ENCODE measurements at regions not wholly inside any gene's neighbourhood (a gene's known extent, or its start where the extent isn't known, plus 50 kb on each side); places are given as distances from the start of the nearest gene placed in this dataset.

- no peak overlapping the region for H3K4me3 ChIP-seq
- peaks cover 0 to 4% of the 10 kb centered on the region in 2 donors for H3K4me1 ChIP-seq
- H3K9me3 ChIP-seq: no peaks in the 10 kb centered on the region
- intact Hi-C loops (cut with DNase I): no loop called here
- no peaks in the 10 kb centered on the region for H3K36me3 ChIP-seq
- no peak for DNase-seq (ENCODE audit: low spot score in 2 of 2)
- no peak for TF ChIP-seq CTCF (IDR thresholded peaks at IDR 0.05)
- no peaks in the 10 kb centered on the region for H3K27me3 ChIP-seq
- no peak overlapping the region for H3K27ac ChIP-seq
These were observed 202.1 kb downstream of the ANKRD60 start for GRCh38 chr20:58026361-58026760.

GRCh38 chr20:58025233-58025632, 203.2 kb downstream of the ANKRD60 start:
- H3K36me3 ChIP-seq: no peaks in the 10 kb centered on the region
- intact Hi-C loops (cut with DNase I): no loop called here
- no peak overlapping the region for H3K4me3 ChIP-seq

GRCh38 chr20:58024241-58024721, 204.2 kb downstream of the ANKRD60 start:
- intact Hi-C loops (cut with DNase I): no loop called here
- Histone ChIP-seq H3K4me1 (peaks cover 12 to 22% of the 10 kb centered on the region in 2 donors), H3K27ac (no peak overlapping the region), H3K36me3 (no peaks in the 10 kb centered on the region), H3K4me3 (no peak overlapping the region), H3K27me3 (no peaks in the 10 kb centered on the region), H3K9me3 (no peaks in the 10 kb centered on the region)
- peak in 1 of 2 donors; percentile 42 for DNase-seq (ENCODE audit: low spot score in 2 of 2)
- TF ChIP-seq CTCF (IDR thresholded peaks at IDR 0.05): no peak

More at GRCh38 chr20:58025233-58025632, 203.2 kb downstream of the ANKRD60 start:
- Histone ChIP-seq H3K9me3 (no peaks in the 10 kb centered on the region), H3K4me1 (peaks cover 4 to 12% of the 10 kb centered on the region in 2 donors), H3K27me3 (no peaks in the 10 kb centered on the region), H3K27ac (no peak overlapping the region)
- no peak for TF ChIP-seq CTCF (IDR thresholded peaks at IDR 0.05)
- DNase-seq (ENCODE audit: low spot score in 2 of 2): peak in 1 of 2 donors; percentile 58

- Histone ChIP-seq H3K4me1 (peaks cover 12 to 23% of the 10 kb centered on the region in 2 donors), H3K9me3 (no peaks in the 10 kb centered on the region), H3K4me3 (no peak overlapping the region), H3K27ac (no peak overlapping the region), H3K36me3 (no peaks in the 10 kb centered on the region), H3K27me3 (no peaks in the 10 kb centered on the region)
- DNase-seq (ENCODE audit: low spot score in 2 of 2): peak in 1 of 2 donors; percentile 48
- no peak for TF ChIP-seq CTCF (IDR thresholded peaks at IDR 0.05)
- intact Hi-C loops (cut with DNase I): no loop called here
These were observed 204.7 kb downstream of the ANKRD60 start for GRCh38 chr20:58023781-58024180.

- peak in 1 of 2 donors; percentile 55 for DNase-seq (ENCODE audit: low spot score in 2 of 2)
- no peak for TF ChIP-seq CTCF (IDR thresholded peaks at IDR 0.05)
- intact Hi-C loops (cut with DNase I): no loop called here
These were observed 205.1 kb downstream of the ANKRD60 start for GRCh38 chr20:58023346-58023745.

GRCh38 chr20:58022711-58023110, 205.7 kb downstream of the ANKRD60 start:
- Histone ChIP-seq H3K27ac (no peak overlapping the region), H3K4me1 (peaks cover 12 to 23% of the 10 kb centered on the region in 2 donors)
- no peak for DNase-seq (ENCODE audit: low spot score in 2 of 2)

More at GRCh38 chr20:58023346-58023745, 205.1 kb downstream of the ANKRD60 start:
- H3K9me3 ChIP-seq: no peaks in the 10 kb centered on the region
- H3K27ac ChIP-seq: no peak overlapping the region
- no peaks in the 10 kb centered on the region for H3K36me3 ChIP-seq
- no peak overlapping the region for H3K4me3 ChIP-seq
- H3K4me1 ChIP-seq: peaks cover 12 to 23% of the 10 kb centered on the region in 2 donors
- H3K27me3 ChIP-seq: no peaks in the 10 kb centered on the region

More at GRCh38 chr20:58022711-58023110, 205.7 kb downstream of the ANKRD60 start:
- no peak for TF ChIP-seq CTCF (IDR thresholded peaks at IDR 0.05)
- no peaks in the 10 kb centered on the region for H3K9me3 ChIP-seq
- H3K36me3 ChIP-seq: no peaks in the 10 kb centered on the region
- no peak overlapping the region for H3K4me3 ChIP-seq
- intact Hi-C loops (cut with DNase I): no loop called here
- H3K27me3 ChIP-seq: no peaks in the 10 kb centered on the region

Data from ascending aorta (tissue), 2 donors.